ENCODE measurements at regions not wholly inside any gene's neighbourhood (a gene's known extent, or its start where the extent isn't known, plus 50 kb on each side); places are given as distances from the start of the nearest gene placed in this dataset.
"Not testable (repeated sequence)": the region's sequence is repeated elsewhere in the genome, so short reads cannot be mapped to it uniquely, and the experiment has no call there.

GRCh38 chr4:3882316-3882885, 116.2 kb downstream of the ADRA2C start:
- not testable (repeated sequence) for DNase-seq

- not testable (repeated sequence) for DNase-seq
Observed at GRCh38 chr4:3884261-3884660, 118.1 kb downstream of the ADRA2C start.

- DNase-seq, result not testable (repeated sequence)
Observed at GRCh38 chr4:3893590-3893989, 127.4 kb downstream of the ADRA2C start.

GRCh38 chr4:3894086-3894959, 128.1 kb downstream of the ADRA2C start:
- not testable (repeated sequence) for DNase-seq

- no peak for DNase-seq
Observed at GRCh38 chr4:3896441-3896840, 130.3 kb downstream of the ADRA2C start.

- not testable (repeated sequence) for DNase-seq
Observed at GRCh38 chr4:3896871-3897578, 130.8 kb downstream of the ADRA2C start.

GRCh38 chr4:3898098-3898497, 131.9 kb downstream of the ADRA2C start:
- no peak for DNase-seq

GRCh38 chr4:3898928-3899327, 132.7 kb downstream of the ADRA2C start:
- DNase-seq, result not testable (repeated sequence)

- not testable (repeated sequence) for DNase-seq
Observed at GRCh38 chr4:3904264-3904955, 138.2 kb downstream of the ADRA2C start.

GRCh38 chr4:3909616-3910015, 143.4 kb downstream of the ADRA2C start:
- DNase-seq, result not testable (repeated sequence)

GRCh38 chr4:3910161-3910950, 144.2 kb downstream of the ADRA2C start:
- not testable (repeated sequence) for DNase-seq

GRCh38 chr4:3911252-3911856, 145.2 kb downstream of the ADRA2C start:
- no peak for DNase-seq

GRCh38 chr4:3914511-3914910, 148.3 kb downstream of the ADRA2C start:
- not testable (repeated sequence) for DNase-seq

- not testable (repeated sequence) for DNase-seq
Observed at GRCh38 chr4:3919509-3919908, 153.3 kb downstream of the ADRA2C start.

GRCh38 chr4:3921902-3922301, 155.7 kb downstream of the ADRA2C start:
- DNase-seq, result not testable (repeated sequence)

GRCh38 chr4:3925841-3926240, 159.7 kb downstream of the ADRA2C start:
- not testable (repeated sequence) for DNase-seq

- DNase-seq, result not testable (repeated sequence)
Observed at GRCh38 chr4:3926271-3926670, 160.1 kb downstream of the ADRA2C start.

- not testable (repeated sequence) for DNase-seq
Observed at GRCh38 chr4:3926969-3927755, 161.0 kb downstream of the ADRA2C start.

- not testable (repeated sequence) for DNase-seq
Observed at GRCh38 chr4:3929431-3929830, 163.2 kb downstream of the ADRA2C start.

- DNase-seq, result not testable (repeated sequence)
Observed at GRCh38 chr4:3932734-3933133, 166.5 kb downstream of the ADRA2C start.

GRCh38 chr4:3935406-3935805, 169.2 kb downstream of the ADRA2C start:
- not testable (repeated sequence) for DNase-seq
